IMR-90 (cell line): ENCODE measurements at regions not wholly inside any gene's neighbourhood (a gene's known extent, or its start where the extent isn't known, plus 50 kb on each side); places are given as distances from the start of the nearest gene placed in this dataset.

ENCODE experiments used
- ATAC-seq: fragments of 200-7000 bp; cut with Tn5 transposase; 2 replicates; pipeline ENCODE4 v1.9.1; 2020; ENCODE audit warnings: low read depth, mild to moderate bottlenecking, moderate library complexity
- BruUV-seq: library from RNA; stranded (reverse); fragments of 400-500 nt; replicated peaks from 2 replicates; lab custom pipeline; 2021; lab: Mats Ljungman, UMichigan
- CTCF ChIA-PET: fragments of 300-600 bp; formaldehyde crosslinking; extraction: SDS; loops from one replicate; lab custom pipeline; 2021; ENCODE audit warnings: antibody characterized with exemption; lab: Yijun Ruan, JAX
- POLR2A ChIA-PET: fragments of 300-600 bp; sonication (Branson Sonifier 250); formaldehyde crosslinking; loops from one replicate; lab custom pipeline; 2022; ENCODE audit warnings: antibody characterized with exemption; ENCODE audit not compliant: unreplicated experiment; lab: Charles Lee
- DNase-seq: peaks from one replicate; pipeline ENCODE4 v3.0.0; 2013
- H2AFZ ChIP-seq: replicated peaks from 2 replicates; pipeline ENCODE3; 2013; ENCODE audit warnings: low read length, mild to moderate bottlenecking; ENCODE audit not compliant: poor library complexity
- H2AK5ac ChIP-seq: 2 replicates; pipeline ENCODE4 v1.6.1; 2013; ENCODE audit warnings: low read depth, low read length, inconsistent platforms
- H2AK9ac ChIP-seq: replicated peaks from 2 replicates; pipeline ENCODE3; 2013; ENCODE audit warnings: mild to moderate bottlenecking, low read depth, low read length, moderate library complexity; ENCODE audit not compliant: poor library complexity
- H2BK120ac ChIP-seq: 2 replicates; pipeline ENCODE4 v1.6.1; 2013; ENCODE audit warnings: low read depth, low read length, inconsistent platforms
- H2BK15ac ChIP-seq: 3 replicates; pipeline ENCODE4 v1.6.1; 2013; ENCODE audit warnings: low read depth, low read length, inconsistent platforms
- H2BK20ac ChIP-seq: 2 replicates; pipeline ENCODE4 v1.6.1; 2013; ENCODE audit warnings: low read depth, mild to moderate bottlenecking, inconsistent platforms, low read length, moderate library complexity
- H2BK5ac ChIP-seq: 2 replicates; pipeline ENCODE4 v1.6.1; 2013; ENCODE audit warnings: mild to moderate bottlenecking, low read depth, low read length, inconsistent platforms; ENCODE audit not compliant: poor library complexity, severe bottlenecking
- H3K14ac ChIP-seq: replicated peaks from 2 replicates; pipeline ENCODE4 v1.6.1; 2013; ENCODE audit warnings: low read depth, low read length, inconsistent platforms
- H3K18ac ChIP-seq: 2 replicates; pipeline ENCODE4 v1.6.1; 2013; ENCODE audit warnings: low read depth, low read length, control low read depth
- H3K23ac ChIP-seq: 2 replicates; pipeline ENCODE4 v1.6.1; 2013; ENCODE audit warnings: low read depth, low read length, inconsistent platforms
- H3K27ac ChIP-seq: 2 replicates; pipeline ENCODE4 v1.5.1; 2013; ENCODE audit warnings: mild to moderate bottlenecking, control low read depth, low read length; ENCODE audit not compliant: insufficient read depth
- H3K27me3 ChIP-seq: 2 replicates; pipeline ENCODE4 v1.6.1; 2013; ENCODE audit warnings: low read length; ENCODE audit not compliant: control insufficient read depth, insufficient read depth
- H3K36me3 ChIP-seq: 2 replicates; pipeline ENCODE4 v1.6.1; 2013; ENCODE audit warnings: low read length, mixed read lengths; ENCODE audit not compliant: control insufficient read depth, insufficient read depth
- H3K4ac ChIP-seq: 2 replicates; pipeline ENCODE4 v1.6.1; 2013; ENCODE audit warnings: low read depth, low read length, inconsistent platforms
- H3K4me1 ChIP-seq: 2 replicates; pipeline ENCODE4 v1.6.1; 2013; ENCODE audit warnings: low read length, mixed read lengths; ENCODE audit not compliant: control insufficient read depth, insufficient read depth
- H3K4me2 ChIP-seq: 2 replicates; pipeline ENCODE4 v1.6.1; 2013; ENCODE audit warnings: low read depth, mild to moderate bottlenecking, control low read depth, low read length, moderate library complexity
- H3K4me3 ChIP-seq: 2 replicates; pipeline ENCODE4 v1.5.1; 2013; ENCODE audit warnings: low read depth, mild to moderate bottlenecking, control low read depth, low read length, moderate library complexity; ENCODE audit not compliant: insufficient read depth
- H3K56ac ChIP-seq: 2 replicates; pipeline ENCODE4 v1.6.1; 2013; ENCODE audit warnings: low read length, inconsistent platforms; ENCODE audit not compliant: insufficient read depth; ENCODE audit errors: extremely low read depth
- H3K79me1 ChIP-seq, 2 experiments: 2 replicates each; pipeline ENCODE4 v1.6.1; 2013; ENCODE audit warnings: low read length in 2 of 2, inconsistent platforms in 1 of 2, low read depth in 1 of 2
- H3K9ac ChIP-seq: 2 replicates; pipeline ENCODE4 v1.6.1; 2013; ENCODE audit warnings: low read depth, low read length, control low read depth
- H3K9me1 ChIP-seq: 2 replicates; pipeline ENCODE4 v1.6.1; 2013; ENCODE audit warnings: low read length, inconsistent platforms; ENCODE audit not compliant: insufficient read depth
- H3K9me3 ChIP-seq: 2 replicates; pipeline ENCODE4 v1.6.1; 2013; ENCODE audit warnings: low read length; ENCODE audit not compliant: control insufficient read depth, insufficient read depth
- H4K20me1 ChIP-seq: 2 replicates; pipeline ENCODE4 v1.6.1; 2013; ENCODE audit warnings: low read length, inconsistent platforms; ENCODE audit not compliant: insufficient read depth
- H4K5ac ChIP-seq: 2 replicates; pipeline ENCODE4 v1.6.1; 2013; ENCODE audit warnings: mild to moderate bottlenecking, low read depth, low read length, control low read depth
- H4K8ac ChIP-seq, 2 experiments: 2 replicates each; pipeline ENCODE4 v1.6.1; 2013; ENCODE audit warnings: low read depth in 2 of 2, low read length in 2 of 2, control low read depth in 1 of 2, inconsistent platforms in 1 of 2
- H4K91ac ChIP-seq: 2 replicates; pipeline ENCODE4 v1.6.1; 2013; ENCODE audit warnings: low read depth, low read length, inconsistent platforms; ENCODE audit not compliant: insufficient read depth
- BHLHE40 ChIP-seq: fragments of 150-350 bp; IDR thresholded peaks from 2 replicates; pipeline ENCODE4 v1.6.1; 2016; ENCODE audit warnings: mild to moderate bottlenecking, low read depth, low read length
- CEBPB ChIP-seq: IDR thresholded peaks from 2 replicates; pipeline ENCODE4 v1.6.1; 2012; ENCODE audit warnings: low read depth, low read length, improper control_type of control experiment
- CHD1 ChIP-seq: IDR thresholded peaks from 2 replicates; pipeline ENCODE4 v1.6.1; 2012; ENCODE audit warnings: low read depth, low read length, improper control_type of control experiment
- CTCF ChIP-seq: conservative IDR thresholded peaks from 2 replicates; pipeline ENCODE4 v1.5.1; 2012; ENCODE audit warnings: mild to moderate bottlenecking, low read depth, low read length, improper control_type of control experiment
- ELK1 ChIP-seq: fragments of 150-350 bp; IDR thresholded peaks from 2 replicates; pipeline ENCODE4 v1.6.1; 2016; ENCODE audit warnings: low read depth, mild to moderate bottlenecking, low read length, moderate library complexity, borderline replicate concordance
- FOS ChIP-seq: fragments of 150-350 bp; IDR thresholded peaks from 2 replicates; pipeline ENCODE4 v1.6.1; 2016; ENCODE audit warnings: low read depth, low read length
- MAFK ChIP-seq: IDR thresholded peaks from 2 replicates; pipeline ENCODE4 v1.6.1; 2012; ENCODE audit warnings: low read depth, low read length, improper control_type of control experiment
- MAZ ChIP-seq: IDR thresholded peaks from 2 replicates; pipeline ENCODE4 v1.6.1; 2012; ENCODE audit warnings: low read depth, mild to moderate bottlenecking, low read length, improper control_type of control experiment, moderate library complexity, borderline replicate concordance
- MXI1 ChIP-seq: IDR thresholded peaks from 2 replicates; pipeline ENCODE4 v1.6.1; 2012; ENCODE audit warnings: low read depth, mild to moderate bottlenecking, low read length, moderate library complexity, borderline replicate concordance
- NFE2L2 ChIP-seq: fragments of 150-350 bp; IDR thresholded peaks from 2 replicates; pipeline ENCODE4 v1.6.1; 2016; ENCODE audit warnings: low read depth, mild to moderate bottlenecking, low read length
- POLR2A ChIP-seq: IDR thresholded peaks from 2 replicates; pipeline ENCODE4 v1.6.1; 2012; ENCODE audit warnings: mild to moderate bottlenecking, low read depth, low read length
- RAD21 ChIP-seq: IDR thresholded peaks from 2 replicates; pipeline ENCODE4 v1.6.1; 2012; ENCODE audit warnings: low read length, improper control_type of control experiment
- RCOR1 ChIP-seq: IDR thresholded peaks from 2 replicates; pipeline ENCODE4 v1.6.1; 2012; ENCODE audit warnings: mild to moderate bottlenecking, low read length, improper control_type of control experiment; ENCODE audit not compliant: insufficient replicate concordance
- RFX5 ChIP-seq: IDR thresholded peaks from 2 replicates; pipeline ENCODE4 v1.8.0; 2012; ENCODE audit warnings: low read depth, mild to moderate bottlenecking, low read length, moderate library complexity
- SMC3 ChIP-seq: fragments of 150-350 bp; IDR thresholded peaks from 2 replicates; pipeline ENCODE4 v1.6.1; 2016; ENCODE audit warnings: low read depth, mild to moderate bottlenecking, antibody characterized with exemption, low read length, moderate library complexity
- WGBS, 2 experiments: methylation state at CpG; one replicate each; pipeline versions ENCODE4 v1.1.5 to v1.1.7; 2013; ENCODE audit warnings: missing lambda C conversion rate in 2 of 2; ENCODE audit not compliant: insufficient read length in 1 of 2; ENCODE audit errors: extremely low coverage in 2 of 2; 5-methylcytosine and 5-hydroxymethylcytosine counted together
- dilution Hi-C: fragments of 300-500 bp; cut with HindIII; formaldehyde crosslinking; loops from one replicate; pipeline ENCODE4 v1.14.3; 2018; ENCODE audit warnings: low sequenced_read_pairs; ENCODE audit not compliant: unreplicated experiment
- in situ Hi-C: fragments of 300-500 bp; cut with MboI; formaldehyde crosslinking; loops from 3 replicates; pipeline ENCODE4 v1.14.3; 2019; ENCODE audit warnings: low sequenced_read_pairs, inconsistent platforms, mixed read lengths
- intact Hi-C: fragments of 100-400 bp; cut with micrococcal nuclease; formaldehyde crosslinking; loops from 2 replicates; pipeline ENCODE4 v1.10.0; 2022
- TF ChIP-seq, protein P1 (sequence below): fragments of 150-350 bp; IDR thresholded peaks from 2 replicates; pipeline ENCODE4 v1.6.1; 2017; ENCODE audit warnings: mild to moderate bottlenecking, antibody characterized with exemption, low read length, low read depth

DNA sequence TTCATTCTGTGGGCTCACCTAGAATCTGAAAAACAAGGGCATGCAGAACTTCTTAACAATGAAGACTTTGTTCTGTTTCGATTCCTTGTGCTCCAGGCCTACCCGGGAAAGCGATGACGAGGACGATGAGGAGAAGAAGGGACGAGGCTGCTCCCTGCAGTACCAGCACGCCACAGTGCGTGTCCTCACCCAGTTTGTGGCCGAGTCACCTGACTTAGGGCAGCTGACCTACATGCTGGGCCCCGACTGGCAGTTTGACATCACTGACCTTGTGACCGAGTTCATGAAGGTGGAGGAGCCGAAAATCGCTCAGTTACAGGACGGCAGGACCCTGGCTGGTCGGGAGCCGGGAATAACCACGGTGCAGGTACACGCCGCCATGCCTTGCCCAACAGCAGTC, 585.4 kb downstream of the AACS start:
- Histone ChIP-seq H3K9me3 (peaks cover 24% of the 10 kb centered on the region), H4K20me1 (no peaks in the 10 kb centered on the region), H4K5ac (no peak overlapping the region), H4K91ac (no peak overlapping the region), H2AK9ac (no peak overlapping the region), H3K4me2 (no peak overlapping the region), H3K56ac (no peak overlapping the region), H3K9ac (no peak overlapping the region), H2BK5ac (no peak overlapping the region), H3K4me1 (no peaks in the 10 kb centered on the region), H2BK20ac (no peak overlapping the region), H2AFZ (no peak overlapping the region), H3K36me3 (no peaks in the 10 kb centered on the region), H3K23ac (no peak overlapping the region), H3K18ac (no peak overlapping the region), H3K27me3 (no peaks in the 10 kb centered on the region), H2BK120ac (no peak overlapping the region), H3K14ac (no peak overlapping the region), H2BK15ac (no peak overlapping the region), H4K8ac (no peak overlapping the region), H3K4ac (no peak overlapping the region), H2AK5ac (no peak overlapping the region), H3K27ac (no peak overlapping the region), H3K9me1 (no peaks in the 10 kb centered on the region), H3K4me3 (no peak overlapping the region), H3K79me1 (no peaks in the 10 kb centered on the region)
- 16% methylated on average over 3 of the region's 19 CpGs; no CpG with 5 or more reads in 1 of the 2 experiments for WGBS, 2 experiments
- ChIA-PET CTCF (no interaction called here), POLR2A (no interaction called here)
- TF ChIP-seq BHLHE40, result no peak
- TF ChIP-seq, protein P1, sequence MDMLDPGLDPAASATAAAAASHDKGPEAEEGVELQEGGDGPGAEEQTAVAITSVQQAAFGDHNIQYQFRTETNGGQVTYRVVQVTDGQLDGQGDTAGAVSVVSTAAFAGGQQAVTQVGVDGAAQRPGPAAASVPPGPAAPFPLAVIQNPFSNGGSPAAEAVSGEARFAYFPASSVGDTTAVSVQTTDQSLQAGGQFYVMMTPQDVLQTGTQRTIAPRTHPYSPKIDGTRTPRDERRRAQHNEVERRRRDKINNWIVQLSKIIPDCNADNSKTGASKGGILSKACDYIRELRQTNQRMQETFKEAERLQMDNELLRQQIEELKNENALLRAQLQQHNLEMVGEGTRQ, result no peak
- TF ChIP-seq ELK1, result no peak
- no peak for TF ChIP-seq CEBPB
- no peak for TF ChIP-seq MAZ
- no peak for TF ChIP-seq NFE2L2
- no peak for TF ChIP-seq MAFK
- TF ChIP-seq RFX5, result no peak
- TF ChIP-seq RAD21, result no peak
- no peak for TF ChIP-seq SMC3
- TF ChIP-seq CHD1, result no peak
- no peak for TF ChIP-seq POLR2A
- TF ChIP-seq RCOR1, result no peak
- TF ChIP-seq MXI1, result no peak
- TF ChIP-seq CTCF, result no peak
- no peak for TF ChIP-seq FOS
- in situ Hi-C loops (no loop called here), intact Hi-C loops (no loop called here), dilution Hi-C loops (no loop called here)
- no TSS peak for BruUV-seq
- ATAC-seq (no peak), DNase-seq (no peak)
